Uterus (tissue), 3 donors: ENCODE measurements at regions not wholly inside any gene's neighbourhood (a gene's known extent, or its start where the extent isn't known, plus 50 kb on each side); places are given as distances from the start of the nearest gene placed in this dataset.
"Not testable (repeated sequence)": the region's sequence is repeated elsewhere in the genome, so short reads cannot be mapped to it uniquely, and the experiment has no call there.

Experiments
- DNase-seq, 2 donors: peaks; one replicate each; pipeline ENCODE4 v3.0.0-alpha.2; 2019 to 2020
- H3K27ac ChIP-seq, 2 donors: fragments of 200-600 bp; sonication (generic); 1 replicate in 1 of 2; 2 replicates in 1 of 2; pipeline ENCODE4 v1.5.1; 2016 to 2018
- H3K27me3 ChIP-seq, 2 donors: fragments of 200-600 bp; sonication (generic); one replicate each; pipeline ENCODE4 v1.5.1; 2018 to 2019; ENCODE audit warnings: control low read depth in 1 of 2
- H3K36me3 ChIP-seq, 2 donors: fragments of 200-600 bp; sonication (generic); one replicate each; pipeline ENCODE4 v1.5.1; 2019; ENCODE audit warnings: control low read depth in 1 of 2
- H3K4me1 ChIP-seq, 2 donors: fragments of 200-600 bp; sonication (generic); one replicate each; pipeline ENCODE4 v1.5.1; 2018 to 2019; ENCODE audit warnings: control low read depth in 1 of 2
- H3K4me3 ChIP-seq, 2 donors: fragments of 200-600 bp; sonication (generic); 1 replicate in 1 of 2; 2 replicates in 1 of 2; pipeline ENCODE4 v1.5.1; 2018 to 2019; ENCODE audit warnings: mild to moderate bottlenecking in 1 of 2
- H3K9me3 ChIP-seq, 2 donors: fragments of 200-600 bp; sonication (generic); one replicate each; pipeline ENCODE4 v1.5.1; 2019; ENCODE audit warnings: control low read depth in 1 of 2
- POLR2A ChIP-seq, 2 donors: fragments of 450-650 bp; IDR thresholded peaks; one replicate each; pipeline ENCODE4 v1.6.1; 2016; ENCODE audit warnings: antibody characterized with exemption in 2 of 2, mild to moderate bottlenecking in 1 of 2, moderate library complexity in 1 of 2
- intact Hi-C: fragments of 100-400 bp; cut with DNase I; formaldehyde crosslinking; loops from one replicate; pipeline ENCODE4 v1.15.1; 2023; ENCODE audit warnings: low total_unique reads
- TF ChIP-seq, protein P1 (sequence below), 4 experiments: fragments of 200-600 bp in 2 of 4; fragments of 450-650 bp in 2 of 4; sonication (generic) in 2 of 4; IDR thresholded peaks; one replicate each; pipeline ENCODE4 v1.5.1; 2016 to 2019; ENCODE audit warnings: antibody characterized with exemption in 4 of 4, mild to moderate bottlenecking in 2 of 4, moderate library complexity in 1 of 4
- donor health status: DM: yes; HTN: yes; CAD: no.

- Histone ChIP-seq H3K36me3 (no peaks in the 10 kb centered on the region), H3K27ac (no peak overlapping the region), H3K4me1 (peaks cover 0 to 2% of the 10 kb centered on the region in 2 donors), H3K9me3 (no peaks in the 10 kb centered on the region), H3K27me3 (no peaks in the 10 kb centered on the region), H3K4me3 (no peak overlapping the region)
- TF ChIP-seq, protein P1, sequence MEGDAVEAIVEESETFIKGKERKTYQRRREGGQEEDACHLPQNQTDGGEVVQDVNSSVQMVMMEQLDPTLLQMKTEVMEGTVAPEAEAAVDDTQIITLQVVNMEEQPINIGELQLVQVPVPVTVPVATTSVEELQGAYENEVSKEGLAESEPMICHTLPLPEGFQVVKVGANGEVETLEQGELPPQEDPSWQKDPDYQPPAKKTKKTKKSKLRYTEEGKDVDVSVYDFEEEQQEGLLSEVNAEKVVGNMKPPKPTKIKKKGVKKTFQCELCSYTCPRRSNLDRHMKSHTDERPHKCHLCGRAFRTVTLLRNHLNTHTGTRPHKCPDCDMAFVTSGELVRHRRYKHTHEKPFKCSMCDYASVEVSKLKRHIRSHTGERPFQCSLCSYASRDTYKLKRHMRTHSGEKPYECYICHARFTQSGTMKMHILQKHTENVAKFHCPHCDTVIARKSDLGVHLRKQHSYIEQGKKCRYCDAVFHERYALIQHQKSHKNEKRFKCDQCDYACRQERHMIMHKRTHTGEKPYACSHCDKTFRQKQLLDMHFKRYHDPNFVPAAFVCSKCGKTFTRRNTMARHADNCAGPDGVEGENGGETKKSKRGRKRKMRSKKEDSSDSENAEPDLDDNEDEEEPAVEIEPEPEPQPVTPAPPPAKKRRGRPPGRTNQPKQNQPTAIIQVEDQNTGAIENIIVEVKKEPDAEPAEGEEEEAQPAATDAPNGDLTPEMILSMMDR (IDR thresholded peaks at IDR 0.05): no peak
- intact Hi-C loops: no loop called here
- no peak for DNase-seq
These were observed 280.3 kb downstream of the SPRY1 start for GRCh38 chr4:123676890-123677229.

DNA sequence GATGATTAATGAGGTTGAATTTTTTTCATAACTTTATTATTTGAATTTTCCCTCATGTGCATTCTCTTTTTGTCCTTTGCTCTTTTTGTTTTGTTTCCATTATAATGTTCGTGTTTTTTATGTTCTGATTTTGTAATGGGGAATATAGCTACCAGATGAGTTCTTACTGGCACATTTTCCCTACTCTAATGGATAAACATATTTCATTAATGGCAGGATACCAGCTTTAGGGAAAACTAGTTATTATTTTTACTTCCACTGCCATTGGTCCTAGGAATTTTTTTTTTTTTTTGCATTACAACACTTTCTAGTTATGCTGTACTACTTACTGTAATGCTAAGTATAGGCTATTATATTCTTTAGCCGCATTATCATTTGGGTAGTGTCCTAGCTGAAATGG lies 286.3 kb downstream of the SPRY1 start:
- no peak for DNase-seq
- Histone ChIP-seq H3K9me3 (no peaks in the 10 kb centered on the region), H3K27ac (no peak overlapping the region), H3K36me3 (no peaks in the 10 kb centered on the region), H3K4me3 (no peak overlapping the region), H3K4me1 (no peaks in the 10 kb centered on the region), H3K27me3 (no peaks in the 10 kb centered on the region)
- no peak for TF ChIP-seq POLR2A (IDR thresholded peaks at IDR 0.05)
- TF ChIP-seq, protein P1 (IDR thresholded peaks at IDR 0.05): no peak
- intact Hi-C loops: no loop called here

GRCh38 chr4:123684937-123685336 lies 288.3 kb downstream of the SPRY1 start:
- H3K4me1 ChIP-seq, H3K9me3 ChIP-seq, H3K4me3 ChIP-seq, H3K36me3 ChIP-seq, DNase-seq, H3K27ac ChIP-seq, intact Hi-C loops, H3K27me3 ChIP-seq: not testable (repeated sequence)

GRCh38 chr4:123695531-123695930 lies 298.9 kb downstream of the SPRY1 start:
- H3K4me1 ChIP-seq, H3K4me3 ChIP-seq, intact Hi-C loops, H3K36me3 ChIP-seq, H3K27me3 ChIP-seq, DNase-seq, H3K9me3 ChIP-seq, H3K27ac ChIP-seq: not testable (repeated sequence)

- no peaks in the 10 kb centered on the region for H3K9me3 ChIP-seq
- no peaks in the 10 kb centered on the region for H3K4me1 ChIP-seq
- H3K36me3 ChIP-seq: no peaks in the 10 kb centered on the region
- no peak overlapping the region for H3K4me3 ChIP-seq
- DNase-seq: no peak
- H3K27ac ChIP-seq: no peak overlapping the region
- intact Hi-C loops: no loop called here
- H3K27me3 ChIP-seq: no peaks in the 10 kb centered on the region
- no peak for TF ChIP-seq POLR2A (IDR thresholded peaks at IDR 0.05)
These were observed 300.1 kb downstream of the SPRY1 start for GRCh38 chr4:123696687-123697086.

GRCh38 chr4:123698556-123698955 lies 302.0 kb downstream of the SPRY1 start:
- intact Hi-C loops: no loop called here
- no peak for DNase-seq
- no peaks in the 10 kb centered on the region for H3K27me3 ChIP-seq
- H3K27ac ChIP-seq: no peak overlapping the region
- no peaks in the 10 kb centered on the region for H3K9me3 ChIP-seq
- H3K4me3 ChIP-seq: no peak overlapping the region
- TF ChIP-seq, protein P1 (IDR thresholded peaks at IDR 0.05): no peak
- TF ChIP-seq POLR2A (IDR thresholded peaks at IDR 0.05): no peak
- no peaks in the 10 kb centered on the region for H3K36me3 ChIP-seq
- no peaks in the 10 kb centered on the region for H3K4me1 ChIP-seq
